ENCODE measurements at regions not wholly inside any gene's neighbourhood (a gene's known extent, or its start where the extent isn't known, plus 50 kb on each side); places are given as distances from the start of the nearest gene placed in this dataset.

DNA sequence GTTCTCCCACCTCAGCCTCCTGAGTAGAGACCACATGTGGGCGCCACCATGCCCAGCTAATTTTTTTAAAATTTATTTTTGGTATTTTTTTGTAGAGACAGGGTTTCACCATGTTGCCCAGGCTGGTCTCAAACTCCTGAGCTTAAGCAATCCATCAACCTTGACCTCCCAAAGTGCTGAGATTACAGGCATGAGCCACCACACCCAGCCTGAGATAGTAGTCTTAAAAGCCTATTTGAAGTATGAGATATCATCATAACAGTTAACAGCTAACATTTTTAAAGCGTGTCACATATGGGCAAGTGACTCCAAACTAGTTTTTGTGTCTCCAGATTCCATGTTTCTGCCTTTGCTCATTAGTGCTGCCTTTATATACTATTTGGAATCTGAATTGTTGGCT lies 74.6 kb upstream of the WSCD2 start (continued):
- no peak for TF ChIP-seq NBN (IDR thresholded peaks at IDR 0.05; ENCODE audit: low read depth)
- TF ChIP-seq POLR3A (IDR thresholded peaks at IDR 0.05; ENCODE audit: borderline replicate concordance, extremely low read depth, insufficient read depth, insufficient read length) = no peak
- no peak for TF ChIP-seq ZNF41 (CRISPR knock-in tag; conservative IDR thresholded peaks at IDR 0.05)
- TF ChIP-seq, protein P1, sequence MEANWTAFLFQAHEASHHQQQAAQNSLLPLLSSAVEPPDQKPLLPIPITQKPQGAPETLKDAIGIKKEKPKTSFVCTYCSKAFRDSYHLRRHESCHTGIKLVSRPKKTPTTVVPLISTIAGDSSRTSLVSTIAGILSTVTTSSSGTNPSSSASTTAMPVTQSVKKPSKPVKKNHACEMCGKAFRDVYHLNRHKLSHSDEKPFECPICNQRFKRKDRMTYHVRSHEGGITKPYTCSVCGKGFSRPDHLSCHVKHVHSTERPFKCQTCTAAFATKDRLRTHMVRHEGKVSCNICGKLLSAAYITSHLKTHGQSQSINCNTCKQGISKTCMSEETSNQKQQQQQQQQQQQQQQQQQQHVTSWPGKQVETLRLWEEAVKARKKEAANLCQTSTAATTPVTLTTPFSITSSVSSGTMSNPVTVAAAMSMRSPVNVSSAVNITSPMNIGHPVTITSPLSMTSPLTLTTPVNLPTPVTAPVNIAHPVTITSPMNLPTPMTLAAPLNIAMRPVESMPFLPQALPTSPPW (CRISPR knock-in tag; IDR thresholded peaks at IDR 0.05) = no peak

DNA sequence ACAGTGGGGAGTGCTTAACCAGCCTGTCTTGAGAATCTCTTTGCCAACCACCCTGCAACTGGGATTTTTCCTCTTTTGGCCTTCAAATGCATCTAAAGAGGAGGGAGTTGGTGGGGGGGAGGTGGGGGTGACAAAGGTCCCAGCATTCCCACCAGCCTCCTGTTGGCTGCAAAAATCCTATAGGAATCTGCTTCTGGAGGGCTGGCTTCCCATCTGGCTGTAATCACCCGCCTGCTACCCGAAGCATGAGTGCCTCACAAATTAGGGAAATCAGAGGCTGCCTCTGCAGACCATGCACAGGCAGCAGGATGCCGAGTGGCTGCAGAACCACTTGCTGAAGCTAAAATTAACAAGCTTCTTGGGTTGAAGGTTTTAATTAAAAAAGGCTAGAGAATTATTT lies 73.9 kb upstream of the WSCD2 start:
- Histone ChIP-seq H3K9ac (ENCODE audit: insufficient read depth in 1 of 2, low read depth in 2 of 2, low read length in 2 of 2) (no peak overlapping the region), H3K27me3 (ENCODE audit: control insufficient read depth in 2 of 2, insufficient read depth in 2 of 2, low read length in 2 of 2) (peaks cover 0 to 19% of the 10 kb centered on the region in 2 experiments; a peak in 4 of 5 replicates), H3K4me3 (no peak overlapping the region), H3K36me3 (ENCODE audit: control insufficient read depth, insufficient read depth, low read length) (no peaks in the 10 kb centered on the region), H3K4me2 (ENCODE audit: insufficient read depth, low read length) (no peak overlapping the region), H3K9me1 (ENCODE audit: control insufficient read depth, insufficient read depth, low read length) (no peaks in the 10 kb centered on the region), H3K4me1 (replicated peaks in 1 of 2; ENCODE audit: control insufficient read depth in 2 of 2, insufficient read depth in 2 of 2, low read length in 2 of 2) (no peaks in the 10 kb centered on the region), H3K9me3 (replicated peaks; ENCODE audit: control insufficient read depth, insufficient read depth, low read depth, low read length) (no peaks in the 10 kb centered on the region), H2AFZ (ENCODE audit: low read depth, low read length) (no peak overlapping the region), H3K79me2 (ENCODE audit: control insufficient read depth, insufficient read depth, low read length) (no peaks in the 10 kb centered on the region), H4K20me1 (replicated peaks; ENCODE audit: control insufficient read depth, insufficient read depth, low read length) (no peaks in the 10 kb centered on the region), H3K27ac (ENCODE audit: extremely low read depth, low read depth, low read length) (no peak overlapping the region)
- ATAC-seq (no peak), FAIRE-seq (no peak), DNase-seq (ENCODE audit: extremely low read depth in 1 of 4, low spot score in 3 of 4) (no peak)
- intact Hi-C loops (cut with micrococcal nuclease) (no loop called here), in situ Hi-C loops (cut with MboI) (no loop called here)
- ChIA-PET POLR2A (no interaction called here), CTCF (ENCODE audit: low intra/inter-chr PET ratio) (no interaction called here)
- no peak for TF ChIP-seq CBFA2T2 (conservative IDR thresholded peaks at IDR 0.05)
- no peak for TF ChIP-seq FOS (IDR thresholded peaks at IDR 0.05; ENCODE audit: extremely low read depth, insufficient read length)
- no peak for TF ChIP-seq ZNF76 (CRISPR knock-in tag; IDR thresholded peaks at IDR 0.05; ENCODE audit: borderline replicate concordance)
- TF ChIP-seq JUN (IDR thresholded peaks at IDR 0.05; ENCODE audit: borderline replicate concordance, low read depth, low read length) = no peak
- no peak for TF ChIP-seq JUN (CRISPR knock-in tag; IDR thresholded peaks at IDR 0.05; ENCODE audit: borderline replicate concordance)
- TF ChIP-seq ZZZ3 (IDR thresholded peaks at IDR 0.05) = no peak
- no peak for TF ChIP-seq OTX1 (CRISPR knock-in tag; IDR thresholded peaks at IDR 0.05)
- TF ChIP-seq NBN (IDR thresholded peaks at IDR 0.05; ENCODE audit: low read depth) = no peak
- TF ChIP-seq, protein P2, sequence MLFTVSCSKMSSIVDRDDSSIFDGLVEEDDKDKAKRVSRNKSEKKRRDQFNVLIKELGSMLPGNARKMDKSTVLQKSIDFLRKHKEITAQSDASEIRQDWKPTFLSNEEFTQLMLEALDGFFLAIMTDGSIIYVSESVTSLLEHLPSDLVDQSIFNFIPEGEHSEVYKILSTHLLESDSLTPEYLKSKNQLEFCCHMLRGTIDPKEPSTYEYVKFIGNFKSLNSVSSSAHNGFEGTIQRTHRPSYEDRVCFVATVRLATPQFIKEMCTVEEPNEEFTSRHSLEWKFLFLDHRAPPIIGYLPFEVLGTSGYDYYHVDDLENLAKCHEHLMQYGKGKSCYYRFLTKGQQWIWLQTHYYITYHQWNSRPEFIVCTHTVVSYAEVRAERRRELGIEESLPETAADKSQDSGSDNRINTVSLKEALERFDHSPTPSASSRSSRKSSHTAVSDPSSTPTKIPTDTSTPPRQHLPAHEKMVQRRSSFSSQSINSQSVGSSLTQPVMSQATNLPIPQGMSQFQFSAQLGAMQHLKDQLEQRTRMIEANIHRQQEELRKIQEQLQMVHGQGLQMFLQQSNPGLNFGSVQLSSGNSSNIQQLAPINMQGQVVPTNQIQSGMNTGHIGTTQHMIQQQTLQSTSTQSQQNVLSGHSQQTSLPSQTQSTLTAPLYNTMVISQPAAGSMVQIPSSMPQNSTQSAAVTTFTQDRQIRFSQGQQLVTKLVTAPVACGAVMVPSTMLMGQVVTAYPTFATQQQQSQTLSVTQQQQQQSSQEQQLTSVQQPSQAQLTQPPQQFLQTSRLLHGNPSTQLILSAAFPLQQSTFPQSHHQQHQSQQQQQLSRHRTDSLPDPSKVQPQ (CRISPR knock-in tag; IDR thresholded peaks at IDR 0.05; ENCODE audit: borderline replicate concordance) = no peak
- TF ChIP-seq SMAD1 (IDR thresholded peaks at IDR 0.05; ENCODE audit: low read depth, low read length, partially characterized antibody) = no peak
- WGBS (ENCODE audit: insufficient coverage, low coverage, missing lambda C conversion rate) = 3% methylated on average over 3 of the region's 3 CpGs
- BruUV-seq (replicated peaks) = no TSS peak

Measured in K562 (cell line).